HG02970 (cell line): ENCODE measurements at regions not wholly inside any gene's neighbourhood (a gene's known extent, or its start where the extent isn't known, plus 50 kb on each side); places are given as distances from the start of the nearest gene placed in this dataset.

Experiments used
- ATAC-seq: cut with Tn5 transposase; IDR thresholded peaks from one replicate; pipeline ENCODE4 v1.9.1; 2021; ENCODE audit warnings: mild to moderate bottlenecking, moderate library complexity, moderate number of reproducible peaks; ENCODE audit not compliant: unreplicated experiment, low FRiP score

- no peak for ATAC-seq
Measured at GRCh38 chr21:43318841-43319781, 107.8 kb downstream of the SIK1 start.

- no peak for ATAC-seq
Measured at GRCh38 chr21:43318368-43318767, 108.6 kb downstream of the SIK1 start.

- no peak for ATAC-seq
Measured at GRCh38 chr21:43317959-43318358, 109.0 kb downstream of the SIK1 start.

DNA sequence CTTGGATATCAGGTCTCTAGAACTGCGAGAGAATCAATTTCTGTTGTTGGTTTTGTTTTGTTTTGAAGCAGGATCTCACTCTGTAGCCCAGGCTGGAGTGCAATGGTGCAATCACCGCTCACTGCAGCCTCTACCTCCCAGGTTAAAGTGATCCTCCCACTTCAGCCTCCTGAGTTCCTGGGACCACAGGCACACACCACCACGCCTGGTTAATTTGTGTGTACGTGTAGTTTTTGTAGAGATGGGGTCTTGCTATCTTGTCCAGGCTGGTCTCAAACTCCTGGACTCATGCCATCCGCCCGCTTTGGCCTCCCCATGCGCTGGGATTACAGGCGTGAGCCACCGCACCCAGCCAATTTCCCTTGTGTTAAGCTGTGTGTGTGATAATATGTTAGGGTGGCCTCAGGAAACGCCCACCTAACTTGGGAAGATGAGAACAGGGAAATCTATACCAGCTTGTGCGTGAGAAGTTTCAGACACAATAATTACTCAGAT, 109.6 kb downstream of the SIK1 start:
- ATAC-seq, result no peak

DNA sequence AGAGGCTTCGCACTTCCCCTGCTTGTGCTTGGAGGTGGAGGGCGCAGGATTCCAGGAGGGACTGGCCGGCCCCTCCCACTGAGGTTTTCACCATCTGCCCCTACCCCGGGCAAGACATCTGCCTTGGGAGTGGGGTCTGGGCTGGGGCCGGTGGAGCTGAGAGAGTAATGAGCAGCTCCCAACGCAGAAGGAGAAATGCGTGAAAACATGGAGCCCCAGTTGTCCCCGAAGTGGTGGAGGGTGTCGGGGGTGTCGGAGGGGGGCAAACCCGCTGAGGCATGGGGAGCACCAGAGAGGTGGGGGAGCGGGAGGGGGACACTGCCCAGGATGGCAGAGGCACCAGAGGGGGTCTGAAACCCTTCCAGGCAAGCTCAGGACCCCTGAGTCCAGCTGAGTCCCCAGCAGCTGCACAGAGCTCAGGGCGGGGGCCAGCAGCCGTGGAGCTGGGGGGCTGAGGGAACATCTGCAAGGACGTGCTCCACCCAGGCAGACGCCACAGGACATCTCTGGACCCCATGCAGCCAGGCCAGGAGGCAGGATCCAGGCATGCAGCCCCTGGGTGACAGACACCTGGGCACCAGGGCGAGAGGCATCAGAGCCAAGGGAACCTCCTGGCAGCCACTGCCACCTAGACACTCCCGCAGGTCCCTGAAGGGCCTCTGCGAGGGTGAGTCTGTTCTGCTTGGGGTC, 110.6 kb downstream of the SIK1 start:
- ATAC-seq, result no peak

DNA sequence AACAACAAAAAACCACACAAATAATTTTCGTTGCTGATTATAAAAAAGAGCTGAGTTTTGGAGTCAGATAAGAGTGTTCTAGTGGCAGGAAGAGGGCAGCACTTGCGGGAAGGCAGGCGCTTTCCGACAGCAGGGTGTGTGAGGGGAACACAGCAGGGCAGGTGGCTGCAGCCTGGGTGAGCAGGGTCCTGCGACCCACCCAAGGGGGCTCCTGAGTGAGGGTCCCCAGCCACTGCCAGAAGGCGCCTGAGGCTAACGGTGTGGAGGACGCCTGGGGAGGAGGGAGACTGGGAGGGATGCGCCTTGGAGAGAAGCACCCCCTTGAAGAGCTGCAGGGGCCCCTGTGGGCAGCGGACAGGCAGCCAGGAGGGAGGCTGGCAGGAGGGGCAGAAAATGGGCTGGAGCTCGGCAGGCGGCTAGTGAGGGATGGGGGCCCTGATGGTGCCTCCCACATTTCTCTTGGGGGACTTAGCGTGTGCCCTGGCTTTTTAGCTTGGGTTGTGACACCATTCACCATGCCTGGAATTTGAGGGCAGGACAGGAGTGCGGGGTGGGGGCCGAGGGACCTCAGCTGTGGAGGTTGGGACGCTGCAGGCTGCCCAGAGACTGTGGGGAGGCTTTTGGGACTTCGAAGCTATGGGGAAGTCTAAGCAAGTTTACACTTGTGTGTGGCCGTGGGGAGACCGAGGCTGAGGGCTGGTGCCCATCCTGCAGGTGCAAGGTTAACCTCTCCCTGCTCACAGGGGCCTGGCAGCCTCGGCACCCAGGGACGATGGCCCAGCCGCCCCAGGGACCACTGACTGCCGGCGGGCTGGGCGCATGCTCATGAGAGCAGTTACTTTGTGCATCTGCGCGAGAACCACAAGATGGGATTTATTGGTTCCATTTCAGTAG, 111.4 kb downstream of the SIK1 start:
- no peak for ATAC-seq

DNA sequence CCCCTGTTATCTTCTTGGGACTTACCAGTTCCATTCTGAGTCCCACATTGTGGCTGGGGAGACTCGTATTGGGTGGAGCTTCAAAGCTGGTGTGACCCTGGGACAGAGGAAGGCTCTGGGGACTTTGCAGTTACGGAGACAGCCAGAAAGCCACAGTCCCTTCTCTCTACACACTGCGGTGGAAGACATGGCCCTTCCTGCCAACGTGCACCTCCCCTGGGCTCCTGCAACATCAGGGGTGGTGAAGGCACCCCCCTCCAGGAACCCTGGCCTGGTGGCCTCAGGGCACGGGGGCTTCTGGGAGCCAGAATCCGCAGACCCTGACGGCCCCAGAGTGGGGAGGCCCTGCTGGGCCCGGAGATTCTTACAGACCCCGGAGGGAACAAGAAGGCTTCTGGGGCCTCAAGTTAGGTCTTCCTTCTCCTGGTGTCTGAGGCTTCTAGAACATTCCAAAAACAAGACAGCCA, 113.0 kb downstream of the SIK1 start:
- no peak for ATAC-seq

GRCh38 chr21:43313221-43313938, 113.6 kb downstream of the SIK1 start:
- no peak for ATAC-seq

- ATAC-seq, result no peak
Measured at GRCh38 chr21:43312751-43313169, 114.2 kb downstream of the SIK1 start.

DNA sequence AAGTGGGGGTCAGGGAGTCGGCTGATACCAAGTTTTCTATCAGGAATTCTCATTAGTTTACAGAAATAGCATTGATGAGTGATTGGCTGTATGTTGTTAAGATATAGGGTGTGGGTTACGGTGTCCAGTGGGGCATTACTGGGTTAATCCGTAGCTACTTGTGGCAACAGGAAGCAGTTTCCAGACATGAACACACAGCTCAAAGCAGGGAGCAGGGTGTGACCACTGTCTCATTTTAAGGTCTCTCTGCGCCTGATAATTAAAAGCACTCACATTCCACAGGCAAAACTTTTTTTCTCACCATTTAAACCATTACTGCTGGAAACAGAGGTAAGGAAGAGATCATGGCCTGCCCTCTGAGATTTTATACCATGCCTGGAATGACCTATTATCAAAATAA, 114.9 kb downstream of the SIK1 start:
- ATAC-seq, result no peak

GRCh38 chr21:43311301-43311817, 115.6 kb downstream of the SIK1 start:
- ATAC-seq, result no peak

- no peak for ATAC-seq
Measured at GRCh38 chr21:43308815-43309283, 118.1 kb downstream of the SIK1 start.

- no peak for ATAC-seq
Measured at GRCh38 chr21:43308101-43308814, 118.7 kb downstream of the SIK1 start.

DNA sequence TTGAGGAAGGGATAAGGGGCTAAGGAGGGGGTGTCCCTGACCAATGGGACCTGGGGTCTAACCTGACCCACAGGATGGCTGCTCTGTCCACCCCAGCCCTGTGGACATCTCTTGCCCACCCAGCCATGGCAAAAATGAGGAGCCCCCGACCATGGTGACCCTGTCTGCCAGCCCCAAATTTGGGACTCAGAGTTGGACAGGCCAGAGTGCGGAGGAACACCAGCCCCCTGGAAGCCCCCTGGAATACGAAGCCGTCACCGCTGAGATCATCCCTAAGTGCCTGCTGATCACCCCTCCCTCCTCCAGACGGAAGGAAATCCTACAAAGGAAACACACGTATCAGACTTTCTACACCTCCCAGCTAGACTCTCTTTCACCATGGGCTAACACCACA, 119.3 kb downstream of the SIK1 start:
- ATAC-seq, result no peak

DNA sequence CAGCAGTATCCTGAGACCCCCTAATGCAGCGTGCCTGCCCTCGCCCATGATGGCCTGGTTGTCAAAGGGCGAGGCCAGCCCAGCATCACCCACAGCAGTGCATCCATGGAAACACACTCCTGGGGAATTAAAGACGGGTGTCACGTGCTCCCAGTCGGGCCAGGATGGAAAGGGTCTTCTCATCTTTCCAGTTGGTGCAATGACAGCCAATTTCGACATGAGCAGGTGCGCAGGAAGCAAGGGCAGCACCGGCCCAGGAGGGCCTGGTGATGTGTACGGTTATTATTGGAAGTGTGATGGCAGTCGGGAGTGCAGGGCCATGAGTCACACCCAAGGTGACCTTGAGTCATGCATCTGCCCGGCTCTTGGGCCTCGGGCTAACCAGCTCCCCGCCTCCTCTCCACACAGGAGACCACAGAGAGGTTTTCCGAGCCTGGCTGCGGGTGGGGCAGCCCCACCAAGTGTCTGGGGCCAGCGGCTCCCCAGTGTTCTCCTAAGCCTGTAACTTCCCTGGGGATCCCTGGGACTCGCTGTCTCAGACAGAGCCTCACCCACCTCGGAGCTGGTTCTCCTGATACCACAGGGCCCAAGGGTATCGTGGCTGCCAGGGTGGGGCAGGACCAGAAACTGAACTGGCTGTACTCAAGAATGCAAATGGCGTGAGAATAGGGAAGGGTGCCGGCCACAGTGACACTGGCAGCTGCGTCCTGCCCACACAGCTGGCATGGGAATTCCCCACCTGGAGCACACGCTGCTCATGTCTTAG, 119.8 kb downstream of the SIK1 start:
- peak; percentile 66 for ATAC-seq

- no peak for ATAC-seq
Measured at GRCh38 chr21:43306391-43306790, 120.5 kb downstream of the SIK1 start.

DNA sequence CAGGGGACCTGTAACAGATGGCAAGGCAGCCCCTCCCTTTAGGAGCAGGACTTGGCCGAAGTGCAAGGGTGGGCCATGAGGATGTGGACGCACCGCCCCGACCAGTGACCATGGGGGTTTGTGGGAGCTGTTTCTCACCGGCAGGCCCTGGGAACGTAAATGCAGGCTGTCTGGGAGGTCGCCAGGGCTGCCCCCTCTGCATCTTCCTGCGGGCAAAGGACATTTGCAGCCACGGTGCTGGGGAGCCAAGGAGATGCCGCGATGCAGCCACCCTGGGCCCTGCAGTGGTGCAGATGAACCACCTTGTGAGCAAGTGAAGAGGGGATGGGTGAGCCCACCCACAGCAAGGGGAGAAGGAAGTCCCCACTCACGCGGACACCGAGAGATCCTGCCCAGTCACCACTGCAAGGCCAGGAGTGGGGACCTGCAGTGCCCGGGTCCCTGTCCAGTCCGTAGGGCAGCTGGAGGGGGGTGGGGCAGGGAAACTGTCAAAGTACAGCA, 121.1 kb downstream of the SIK1 start:
- no peak for ATAC-seq

GRCh38 chr21:43305336-43305665, 121.6 kb downstream of the SIK1 start:
- ATAC-seq, result no peak
